H9 (cell line): ENCODE measurements at regions not wholly inside any gene's neighbourhood (a gene's known extent, or its start where the extent isn't known, plus 50 kb on each side); places are given as distances from the start of the nearest gene placed in this dataset.

Experiments used
- DNase-seq: peaks from one replicate; pipeline ENCODE4 v3.0.0-alpha.2; 2017
- H2AFZ ChIP-seq: one replicate; pipeline ENCODE4 v1.6.1; 2013; ENCODE audit warnings: mild to moderate bottlenecking, low read length, control low read depth, moderate library complexity
- H2AK5ac ChIP-seq: 2 replicates; pipeline ENCODE4 v1.6.1; 2013; ENCODE audit warnings: low read length, control low read depth, mixed read lengths; ENCODE audit not compliant: insufficient read length
- H2BK120ac ChIP-seq: one replicate; pipeline ENCODE4 v1.6.1; 2013; ENCODE audit warnings: low read depth, mild to moderate bottlenecking, low read length, control low read depth, inconsistent platforms; ENCODE audit not compliant: poor library complexity, severe bottlenecking
- H2BK12ac ChIP-seq: 2 replicates; pipeline ENCODE4 v1.6.1; 2013; ENCODE audit warnings: low read length, control low read depth, mixed read lengths, low read depth; ENCODE audit not compliant: insufficient read length
- H2BK15ac ChIP-seq: 2 replicates; pipeline ENCODE4 v1.6.1; 2013; ENCODE audit warnings: low read depth, low read length, control low read depth
- H2BK20ac ChIP-seq: one replicate; pipeline ENCODE4 v1.6.1; 2013; ENCODE audit warnings: low read depth, mild to moderate bottlenecking, low read length, control low read depth, inconsistent platforms; ENCODE audit not compliant: poor library complexity, severe bottlenecking
- H2BK5ac ChIP-seq: 2 replicates; pipeline ENCODE4 v1.6.1; 2013; ENCODE audit warnings: low read length, control low read depth, mixed read lengths; ENCODE audit not compliant: insufficient read length
- H3K14ac ChIP-seq: 2 replicates; pipeline ENCODE4 v1.6.1; 2013; ENCODE audit warnings: low read length, control low read depth; ENCODE audit not compliant: insufficient read depth
- H3K18ac ChIP-seq: 2 replicates; pipeline ENCODE4 v1.6.1; 2013; ENCODE audit warnings: low read depth, mild to moderate bottlenecking, mixed read lengths, low read length, control low read depth; ENCODE audit not compliant: insufficient read length
- H3K23ac ChIP-seq: 2 replicates; pipeline ENCODE4 v1.6.1; 2013; ENCODE audit warnings: low read length, control low read depth, mixed read lengths, low read depth; ENCODE audit not compliant: insufficient read length
- H3K23me2 ChIP-seq: 2 replicates; pipeline ENCODE4 v1.6.1; 2013; ENCODE audit warnings: low read depth, mild to moderate bottlenecking, mixed read lengths, low read length, control low read depth; ENCODE audit not compliant: insufficient read length, poor library complexity, severe bottlenecking
- H3K27ac ChIP-seq: 2 replicates; pipeline ENCODE4 v1.5.1; 2013; ENCODE audit warnings: low read length, control low read depth, mixed read lengths, low read depth; ENCODE audit not compliant: insufficient read length
- H3K27me3 ChIP-seq: 2 replicates; pipeline ENCODE4 v1.6.1; 2013; ENCODE audit warnings: low read length, control low read depth, inconsistent platforms; ENCODE audit not compliant: insufficient read depth
- H3K4ac ChIP-seq: 2 replicates; pipeline ENCODE4 v1.6.1; 2013; ENCODE audit warnings: low read depth, mild to moderate bottlenecking, control low read depth, inconsistent platforms, low read length, moderate library complexity
- H3K4me1 ChIP-seq: 2 replicates; pipeline ENCODE4 v1.6.1; 2013; ENCODE audit warnings: low read length, control low read depth, inconsistent platforms; ENCODE audit not compliant: insufficient read depth
- H3K4me2 ChIP-seq: 2 replicates; pipeline ENCODE4 v1.6.1; 2013; ENCODE audit warnings: low read length, control low read depth, mixed read lengths; ENCODE audit not compliant: insufficient read length, insufficient read depth
- H3K56ac ChIP-seq: 2 replicates; pipeline ENCODE4 v1.6.1; 2013; ENCODE audit warnings: low read depth, mild to moderate bottlenecking, mixed read lengths, low read length, control low read depth; ENCODE audit not compliant: insufficient read length
- H3K79me1 ChIP-seq: 2 replicates; pipeline ENCODE4 v1.6.1; 2013; ENCODE audit warnings: low read depth, mild to moderate bottlenecking, moderate library complexity, low read length, control low read depth, inconsistent platforms; ENCODE audit not compliant: insufficient read depth, poor library complexity, severe bottlenecking
- H3K79me2 ChIP-seq: 2 replicates; pipeline ENCODE4 v1.6.1; 2013; ENCODE audit warnings: low read length, control low read depth, inconsistent platforms; ENCODE audit not compliant: insufficient read depth
- H3K9ac ChIP-seq: 2 replicates; pipeline ENCODE4 v1.6.1; 2013; ENCODE audit warnings: low read length, control low read depth, mixed read lengths; ENCODE audit not compliant: insufficient read length; ENCODE audit errors: extremely low read depth
- H3K9me3 ChIP-seq: one replicate; pipeline ENCODE4 v1.6.1; 2013; ENCODE audit warnings: low read depth, low read length, inconsistent platforms; ENCODE audit not compliant: control insufficient read depth
- H3T11ph ChIP-seq: one replicate; pipeline ENCODE4 v1.6.1; 2013; ENCODE audit warnings: mild to moderate bottlenecking, low read length, control low read depth, inconsistent platforms
- H4K20me1 ChIP-seq: one replicate; pipeline ENCODE4 v1.6.1; 2013; ENCODE audit not compliant: control insufficient read depth, insufficient read length, insufficient read depth
- H4K5ac ChIP-seq: 2 replicates; pipeline ENCODE4 v1.6.1; 2013; ENCODE audit warnings: low read depth, mild to moderate bottlenecking, mixed read lengths, low read length, control low read depth; ENCODE audit not compliant: insufficient read length
- H4K8ac ChIP-seq: replicated peaks from 2 replicates; pipeline ENCODE4 v1.6.1; 2013; ENCODE audit warnings: low read length, control low read depth, mixed read lengths, low read depth; ENCODE audit not compliant: insufficient read length
- H4K91ac ChIP-seq: 2 replicates; pipeline ENCODE4 v1.6.1; 2013; ENCODE audit warnings: low read depth, mild to moderate bottlenecking, moderate library complexity, mixed read lengths, low read length, control low read depth; ENCODE audit not compliant: insufficient read length
- H3K27ac Mint-ChIP-seq, 3 experiments: 2 replicates in 2 of 3; 3 replicates in 1 of 3; pipeline ENCODE4 v1.8.0; 2020 to 2021; ENCODE audit warnings: mixed read lengths in 3 of 3, mild to moderate bottlenecking in 1 of 3, moderate library complexity in 1 of 3
- H3K27me3 Mint-ChIP-seq: 2 replicates; pipeline ENCODE4 v1.8.0; 2021; ENCODE audit warnings: low read depth, mild to moderate bottlenecking, moderate library complexity, mixed read lengths
- H3K36me3 Mint-ChIP-seq, 3 experiments: 2 replicates in 2 of 3; 3 replicates in 1 of 3; pipeline ENCODE4 v1.8.0; 2020 to 2021; ENCODE audit warnings: low read depth in 3 of 3, mixed read lengths in 3 of 3; ENCODE audit not compliant: insufficient read depth in 1 of 3
- H3K4me1 Mint-ChIP-seq, 2 experiments: 2 replicates each; pipeline ENCODE4 v1.8.0; 2020; ENCODE audit warnings: mixed read lengths in 2 of 2
- H3K4me3 Mint-ChIP-seq, 2 experiments: 2 replicates in 1 of 2; 3 replicates in 1 of 2; pipeline ENCODE4 v1.8.0; 2020 to 2021; ENCODE audit warnings: mild to moderate bottlenecking in 2 of 2, mixed read lengths in 2 of 2, moderate library complexity in 1 of 2
- H3K9me3 Mint-ChIP-seq, 2 experiments: 2 replicates in 1 of 2; 3 replicates in 1 of 2; pipeline ENCODE4 v1.8.0; 2020; ENCODE audit warnings: mild to moderate bottlenecking in 2 of 2, mixed read lengths in 2 of 2, moderate library complexity in 1 of 2
- WGBS: extraction: QIAGEN DNeasy Blood & Tissue Kit; methylation state at CpG from one replicate; pipeline ENCODE4 v1.1.7; 2013; ENCODE audit warnings: missing lambda C conversion rate, low lambda C conversion rate, mixed read lengths; ENCODE audit not compliant: insufficient read length; ENCODE audit errors: extremely low coverage; 5-methylcytosine and 5-hydroxymethylcytosine counted together
- TF ChIP-seq, protein P1 (sequence below): fragments of 200-600 bp; sonication (generic); conservative IDR thresholded peaks from 3 replicates; pipeline ENCODE4 v1.8.0; 2021; ENCODE audit warnings: antibody characterized with exemption, mild to moderate bottlenecking

DNA sequence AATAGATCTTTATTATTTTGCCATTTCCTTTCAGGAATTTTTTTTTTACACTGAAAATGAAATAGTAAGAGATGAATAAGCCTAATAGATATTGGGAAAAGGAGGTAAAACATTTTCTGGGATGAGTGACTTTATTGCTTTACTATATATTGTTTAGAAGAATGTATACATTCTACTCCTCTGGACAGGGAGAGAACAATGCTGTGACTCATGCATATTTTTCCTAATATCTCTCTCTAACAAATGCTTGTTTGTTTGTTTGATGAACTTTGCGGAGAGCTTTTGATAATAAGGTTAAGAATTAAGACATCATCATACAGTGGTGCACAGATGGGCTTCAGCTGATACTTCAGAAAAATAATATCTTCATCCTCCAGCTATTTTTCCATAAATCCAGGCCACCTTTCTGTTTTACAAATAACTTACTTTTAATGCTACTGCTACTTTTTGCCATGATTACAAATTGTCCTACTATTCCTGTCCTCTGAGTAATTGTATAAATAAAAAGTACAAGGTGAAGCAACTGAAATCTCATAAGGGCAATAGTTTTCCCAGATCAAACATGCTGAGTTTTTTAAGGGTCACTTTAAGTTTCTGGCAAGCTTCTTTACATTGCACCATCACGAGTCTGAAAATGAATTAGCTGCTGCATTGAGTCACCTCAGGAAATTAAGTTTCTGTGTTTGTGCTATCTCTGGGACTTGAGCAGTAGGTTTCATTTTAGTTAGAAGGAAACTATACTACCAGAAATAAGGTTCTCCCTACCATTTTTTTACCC, 207.3 kb upstream of the POT1 start:
- Histone ChIP-seq H4K5ac (no peak overlapping the region), H3K23me2 (no peaks in the 10 kb centered on the region), H3K56ac (no peak overlapping the region), H2BK15ac (no peak overlapping the region), H3K9ac (no peak overlapping the region), H3K27ac (no peak overlapping the region), H3K14ac (no peak overlapping the region), H3K18ac (no peak overlapping the region), H2AFZ (no peak overlapping the region), H3K23ac (no peak overlapping the region), H3T11ph (no peak overlapping the region), H2BK20ac (no peak overlapping the region), H2BK120ac (no peak overlapping the region), H2BK12ac (no peak overlapping the region), H3K9me3 (no peaks in the 10 kb centered on the region), H3K4ac (no peak overlapping the region), H2BK5ac (no peak overlapping the region), H3K4me2 (no peak overlapping the region), H3K79me1 (no peaks in the 10 kb centered on the region), H3K79me2 (no peaks in the 10 kb centered on the region), H3K4me1 (no peaks in the 10 kb centered on the region), H3K27me3 (no peaks in the 10 kb centered on the region; the same call in 1 of the 2 replicates), H4K91ac (no peak overlapping the region), H4K8ac (no peak overlapping the region), H2AK5ac (no peak overlapping the region), H4K20me1 (no peaks in the 10 kb centered on the region)
- H3K9me3 Mint-ChIP-seq, result peaks cover 0 to 4% of the 10 kb centered on the region in 2 experiments; a peak in 3 of 5 replicates
- H3K27me3 Mint-ChIP-seq, result no peaks in the 10 kb centered on the region
- H3K27ac Mint-ChIP-seq, result peak overlapping the region; percentile 35 to 76 (median 69); a peak in 6 of 7 replicates
- peaks cover 0 to 9% (median 0%) of the 10 kb centered on the region in 3 experiments; a peak in 5 of 7 replicates for H3K36me3 Mint-ChIP-seq
- TF ChIP-seq, protein P1, sequence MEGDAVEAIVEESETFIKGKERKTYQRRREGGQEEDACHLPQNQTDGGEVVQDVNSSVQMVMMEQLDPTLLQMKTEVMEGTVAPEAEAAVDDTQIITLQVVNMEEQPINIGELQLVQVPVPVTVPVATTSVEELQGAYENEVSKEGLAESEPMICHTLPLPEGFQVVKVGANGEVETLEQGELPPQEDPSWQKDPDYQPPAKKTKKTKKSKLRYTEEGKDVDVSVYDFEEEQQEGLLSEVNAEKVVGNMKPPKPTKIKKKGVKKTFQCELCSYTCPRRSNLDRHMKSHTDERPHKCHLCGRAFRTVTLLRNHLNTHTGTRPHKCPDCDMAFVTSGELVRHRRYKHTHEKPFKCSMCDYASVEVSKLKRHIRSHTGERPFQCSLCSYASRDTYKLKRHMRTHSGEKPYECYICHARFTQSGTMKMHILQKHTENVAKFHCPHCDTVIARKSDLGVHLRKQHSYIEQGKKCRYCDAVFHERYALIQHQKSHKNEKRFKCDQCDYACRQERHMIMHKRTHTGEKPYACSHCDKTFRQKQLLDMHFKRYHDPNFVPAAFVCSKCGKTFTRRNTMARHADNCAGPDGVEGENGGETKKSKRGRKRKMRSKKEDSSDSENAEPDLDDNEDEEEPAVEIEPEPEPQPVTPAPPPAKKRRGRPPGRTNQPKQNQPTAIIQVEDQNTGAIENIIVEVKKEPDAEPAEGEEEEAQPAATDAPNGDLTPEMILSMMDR, result no peak
- no peak for DNase-seq
- no peak overlapping the region for H3K4me3 Mint-ChIP-seq
- WGBS, result no CpG with 5 or more reads among the region's 2 CpGs
- peaks cover 15 to 20% of the 10 kb centered on the region in 2 experiments for H3K4me1 Mint-ChIP-seq
